ENCODE measurements at regions not wholly inside any gene's neighbourhood (a gene's known extent, or its start where the extent isn't known, plus 50 kb on each side); places are given as distances from the start of the nearest gene placed in this dataset.

GRCh38 chr7:27412164-27412563 is 169.6 kb downstream of the EVX1 start:
- TF ChIP-seq, protein P1, sequence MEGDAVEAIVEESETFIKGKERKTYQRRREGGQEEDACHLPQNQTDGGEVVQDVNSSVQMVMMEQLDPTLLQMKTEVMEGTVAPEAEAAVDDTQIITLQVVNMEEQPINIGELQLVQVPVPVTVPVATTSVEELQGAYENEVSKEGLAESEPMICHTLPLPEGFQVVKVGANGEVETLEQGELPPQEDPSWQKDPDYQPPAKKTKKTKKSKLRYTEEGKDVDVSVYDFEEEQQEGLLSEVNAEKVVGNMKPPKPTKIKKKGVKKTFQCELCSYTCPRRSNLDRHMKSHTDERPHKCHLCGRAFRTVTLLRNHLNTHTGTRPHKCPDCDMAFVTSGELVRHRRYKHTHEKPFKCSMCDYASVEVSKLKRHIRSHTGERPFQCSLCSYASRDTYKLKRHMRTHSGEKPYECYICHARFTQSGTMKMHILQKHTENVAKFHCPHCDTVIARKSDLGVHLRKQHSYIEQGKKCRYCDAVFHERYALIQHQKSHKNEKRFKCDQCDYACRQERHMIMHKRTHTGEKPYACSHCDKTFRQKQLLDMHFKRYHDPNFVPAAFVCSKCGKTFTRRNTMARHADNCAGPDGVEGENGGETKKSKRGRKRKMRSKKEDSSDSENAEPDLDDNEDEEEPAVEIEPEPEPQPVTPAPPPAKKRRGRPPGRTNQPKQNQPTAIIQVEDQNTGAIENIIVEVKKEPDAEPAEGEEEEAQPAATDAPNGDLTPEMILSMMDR (CRISPR knock-in tag; IDR thresholded peaks at IDR 0.05): no peak
- no peak for TF ChIP-seq MAX (IDR thresholded peaks at IDR 0.05)
- no peak for TF ChIP-seq ZBTB26 (CRISPR knock-in tag; IDR thresholded peaks at IDR 0.05; ENCODE audit: borderline replicate concordance)
